ENCODE measurements at regions not wholly inside any gene's neighbourhood (a gene's known extent, or its start where the extent isn't known, plus 50 kb on each side); places are given as distances from the start of the nearest gene placed in this dataset.

- DNase-seq, result no peak
Measured at GRCh38 chr10:78640796-78641636, 427.8 kb upstream of the ZMIZ1 start.

DNA sequence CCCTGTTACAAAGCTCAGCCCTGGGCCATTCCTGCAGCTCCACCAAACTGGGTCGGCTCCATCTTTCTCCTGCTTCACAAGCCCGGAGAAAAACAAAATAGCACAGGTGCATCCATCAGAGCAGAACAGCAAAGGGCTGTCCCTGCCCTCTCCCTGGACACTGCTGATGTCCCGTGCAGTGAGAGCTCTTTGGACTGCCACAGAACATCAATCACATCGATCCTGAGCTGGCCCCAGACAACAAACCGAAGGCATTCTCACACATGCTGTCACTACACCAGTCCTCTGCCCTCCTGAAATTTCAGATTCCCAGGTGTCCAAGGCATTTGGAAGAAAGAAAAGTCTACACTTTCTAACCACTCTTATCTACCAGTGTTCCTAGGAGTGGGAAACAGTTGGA lies 427.1 kb upstream of the ZMIZ1 start:
- DNase-seq, result no peak

GRCh38 chr10:78642269-78642816 lies 426.4 kb upstream of the ZMIZ1 start:
- no peak for DNase-seq

DNA sequence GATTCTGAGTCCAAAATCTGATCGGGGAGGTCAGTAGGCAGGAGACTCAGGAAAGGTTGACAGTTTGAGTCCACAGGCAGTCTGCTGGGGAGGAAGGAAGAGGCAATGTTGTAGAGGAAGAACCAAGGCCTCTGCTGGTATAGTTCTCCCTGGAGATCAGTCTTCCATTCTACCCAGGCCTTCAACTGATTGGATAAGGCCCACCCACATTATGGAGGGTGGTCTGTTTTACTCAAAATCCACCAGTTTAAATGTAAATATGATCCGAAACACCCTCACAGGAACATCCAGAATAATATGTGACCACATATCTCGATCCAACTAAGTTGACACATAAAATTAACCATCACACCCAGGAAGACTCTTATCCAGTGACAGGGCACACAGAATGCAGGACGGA lies 425.3 kb upstream of the ZMIZ1 start:
- no peak for DNase-seq

DNA sequence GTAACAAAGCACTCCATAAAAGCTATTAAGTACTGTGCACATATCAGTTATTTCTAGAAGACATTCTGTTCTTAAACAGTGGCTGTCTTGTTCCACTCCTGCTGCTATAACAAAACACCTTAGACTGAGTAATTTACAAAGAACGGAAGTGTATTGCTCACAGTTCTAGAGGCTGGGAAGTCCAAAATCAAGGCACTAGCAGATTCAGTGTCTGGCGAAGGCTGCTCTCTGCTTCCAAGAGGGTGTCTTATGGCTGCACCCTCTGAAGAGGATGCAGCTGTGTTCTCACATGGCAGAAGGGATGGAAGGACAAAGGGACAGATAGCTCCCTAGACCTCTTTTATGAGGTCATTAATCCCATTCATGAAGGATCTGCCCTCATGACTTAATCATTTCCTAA lies 424.2 kb upstream of the ZMIZ1 start:
- no peak for DNase-seq

- DNase-seq, result no peak
Measured at GRCh38 chr10:78645169-78645686, 423.5 kb upstream of the ZMIZ1 start.

GRCh38 chr10:78645975-78646374 lies 422.8 kb upstream of the ZMIZ1 start:
- no peak for DNase-seq

- no peak for DNase-seq
Measured at GRCh38 chr10:78648256-78648860, 420.4 kb upstream of the ZMIZ1 start.

- DNase-seq, result no peak
Measured at GRCh38 chr10:78649429-78649828, 419.3 kb upstream of the ZMIZ1 start.

- no peak for DNase-seq
Measured at GRCh38 chr10:78650122-78650521, 418.6 kb upstream of the ZMIZ1 start.

- DNase-seq, result no peak
Measured at GRCh38 chr10:78651287-78651686, 417.5 kb upstream of the ZMIZ1 start.

- no peak for DNase-seq
Measured at GRCh38 chr10:78653555-78653954, 415.2 kb upstream of the ZMIZ1 start.

GRCh38 chr10:78654047-78654590 lies 414.6 kb upstream of the ZMIZ1 start:
- no peak for DNase-seq

- DNase-seq, result no peak
Measured at GRCh38 chr10:78655979-78656378, 412.8 kb upstream of the ZMIZ1 start.

DNA sequence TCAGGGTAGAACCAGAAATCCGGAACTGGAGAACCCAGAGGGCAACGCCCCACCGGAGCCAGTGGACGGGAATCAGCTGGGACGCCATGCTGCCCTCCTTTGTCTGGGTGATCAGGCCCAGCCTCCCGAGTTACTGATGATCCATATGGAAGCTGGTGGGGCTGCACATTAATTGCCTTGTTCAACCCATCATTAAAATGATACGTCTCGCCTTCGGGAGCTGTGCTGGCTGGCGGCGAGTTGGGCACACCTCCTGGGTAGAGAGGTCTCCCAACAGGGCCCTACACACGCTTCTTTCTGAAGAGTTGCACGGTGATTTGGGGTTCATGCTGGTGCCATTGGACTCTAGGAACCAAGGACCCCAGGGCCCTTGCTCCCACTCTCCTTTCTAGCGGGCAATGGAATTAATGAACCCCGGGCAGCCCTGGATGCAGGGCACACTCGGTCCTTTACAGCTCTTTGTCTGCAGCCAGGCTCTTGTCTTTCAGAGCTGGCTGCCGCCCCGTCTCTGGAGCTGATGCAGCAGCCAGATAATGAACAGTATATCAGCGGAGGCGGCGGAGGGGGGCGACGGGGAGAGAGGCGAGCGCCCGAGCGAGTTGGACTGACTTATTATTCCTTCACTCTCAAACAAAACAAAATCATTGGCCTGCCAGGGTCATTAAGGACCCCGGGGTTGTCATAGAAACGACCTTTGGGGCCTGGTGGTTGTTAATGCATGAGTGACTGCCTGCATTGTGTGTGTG lies 412.2 kb upstream of the ZMIZ1 start:
- no peak for DNase-seq

DNA sequence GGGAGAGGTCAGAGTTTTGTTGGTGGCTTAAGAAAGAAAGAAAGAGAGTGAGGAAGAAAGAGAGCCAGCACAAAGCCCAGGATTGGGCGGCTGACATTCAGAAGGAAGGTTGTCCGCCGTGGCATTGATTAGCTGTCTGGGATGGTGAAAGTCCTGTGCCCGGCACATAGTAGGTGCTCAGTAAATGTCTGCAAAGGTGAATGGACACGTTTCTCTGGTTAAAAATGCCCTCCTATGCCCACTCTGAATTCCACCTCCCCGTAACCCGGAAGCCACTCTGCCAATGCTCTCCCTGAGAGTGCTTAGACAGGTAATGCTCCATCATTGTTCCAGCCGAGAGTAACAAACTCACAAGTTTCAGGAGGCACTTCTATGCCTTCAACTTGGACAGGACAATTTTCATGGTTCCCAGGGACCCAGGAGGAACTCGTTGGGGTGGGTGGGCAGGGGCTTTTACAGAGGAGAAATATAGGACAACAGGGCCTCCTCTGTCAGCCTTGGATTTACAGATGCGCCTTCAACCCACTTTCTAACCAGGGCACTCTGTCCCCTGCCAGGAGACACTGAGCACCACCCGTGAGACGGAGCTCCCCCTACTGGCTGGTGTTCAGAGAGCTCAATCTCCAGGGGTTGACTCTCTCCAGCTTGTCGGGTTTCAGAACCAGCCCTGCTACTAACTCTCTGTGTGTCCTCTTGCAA lies 411.5 kb upstream of the ZMIZ1 start:
- no peak for DNase-seq

- DNase-seq, result no peak
Measured at GRCh38 chr10:78657862-78658165, 411.0 kb upstream of the ZMIZ1 start.

- DNase-seq, result no peak
Measured at GRCh38 chr10:78658645-78659597, 409.8 kb upstream of the ZMIZ1 start.

GRCh38 chr10:78659598-78659967 lies 409.2 kb upstream of the ZMIZ1 start:
- no peak for DNase-seq

GRCh38 chr10:78660446-78661106 lies 408.2 kb upstream of the ZMIZ1 start:
- DNase-seq, result no peak

GRCh38 chr10:78663721-78664120 lies 405.0 kb upstream of the ZMIZ1 start:
- DNase-seq, result no peak

Data from SIG-M5 (cell line).